ENCODE measurements at regions not wholly inside any gene's neighbourhood (a gene's known extent, or its start where the extent isn't known, plus 50 kb on each side); places are given as distances from the start of the nearest gene placed in this dataset.

DNA sequence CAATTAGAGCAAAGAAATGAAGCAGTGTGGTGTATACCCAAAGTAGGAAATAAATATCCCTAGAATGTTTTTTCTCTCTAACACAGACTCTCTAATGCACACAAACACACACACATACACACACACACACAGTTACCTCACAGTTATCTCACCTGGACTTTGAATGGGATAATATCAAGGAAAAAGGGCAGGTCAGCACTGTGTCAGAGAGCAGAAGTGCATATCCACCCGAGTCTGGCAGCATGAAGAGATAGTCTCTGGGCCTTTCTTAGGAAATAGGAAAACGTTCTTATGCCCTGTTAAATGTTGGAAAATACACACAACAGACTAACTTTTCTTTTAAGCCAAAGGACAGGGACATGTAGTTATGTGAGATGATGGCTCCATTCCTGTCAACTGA is 162.0 kb downstream of the COL6A3 start:
- DNase-seq = no peak

DNA sequence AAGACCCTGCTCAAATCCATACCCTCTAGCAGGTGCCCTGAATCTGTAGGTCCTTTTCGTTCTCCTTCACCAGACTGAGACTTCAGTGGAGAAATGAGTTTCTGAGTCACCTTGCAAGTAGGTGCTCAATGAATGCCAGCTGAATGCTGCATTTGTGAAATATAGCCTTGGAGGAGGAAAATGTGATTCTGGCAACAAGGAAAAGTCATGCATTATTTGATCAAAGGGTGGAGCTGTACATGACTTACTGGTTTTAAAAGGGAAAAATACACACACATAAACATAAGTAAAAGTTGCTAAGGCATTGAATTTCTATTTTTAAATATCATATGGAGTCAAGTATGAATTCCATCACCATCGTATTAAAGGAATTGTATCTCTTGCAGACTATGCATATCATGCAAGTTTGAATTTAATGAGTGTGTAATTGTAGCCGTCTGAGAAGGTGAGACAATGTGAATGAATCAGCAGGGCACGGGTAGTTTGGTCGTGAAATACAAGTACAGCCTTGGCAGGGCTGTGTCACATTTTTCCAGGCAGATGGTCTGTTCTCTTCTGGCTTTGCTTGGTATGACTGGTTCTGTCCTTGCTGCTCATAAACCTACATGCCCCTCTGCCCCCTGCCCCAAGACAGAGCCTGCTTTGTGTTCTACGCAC is 160.8 kb downstream of the COL6A3 start:
- DNase-seq = no peak

DNA sequence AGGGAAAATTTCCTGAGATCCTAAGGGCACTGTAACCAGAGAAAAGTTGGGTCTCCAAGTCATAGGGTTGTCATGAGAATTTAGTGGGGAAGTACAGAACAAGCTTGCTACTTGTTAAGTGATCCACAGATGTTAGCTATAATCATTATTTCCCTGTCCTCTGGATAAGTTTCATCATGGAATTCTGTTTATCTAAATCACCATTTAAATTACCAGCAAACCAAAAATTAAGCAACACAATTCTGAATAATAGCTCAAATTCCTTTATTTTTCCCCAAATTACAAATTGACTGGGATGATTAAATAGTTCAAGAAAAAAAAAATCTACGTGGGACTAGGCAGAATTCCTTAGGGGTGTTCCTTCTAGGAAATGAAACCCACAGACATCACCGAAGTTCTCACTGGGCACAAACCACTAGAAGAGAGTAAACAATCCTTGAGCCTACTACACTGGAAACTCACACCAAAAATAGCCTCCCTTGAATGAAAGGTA is 159.5 kb downstream of the COL6A3 start:
- no peak for DNase-seq

DNA sequence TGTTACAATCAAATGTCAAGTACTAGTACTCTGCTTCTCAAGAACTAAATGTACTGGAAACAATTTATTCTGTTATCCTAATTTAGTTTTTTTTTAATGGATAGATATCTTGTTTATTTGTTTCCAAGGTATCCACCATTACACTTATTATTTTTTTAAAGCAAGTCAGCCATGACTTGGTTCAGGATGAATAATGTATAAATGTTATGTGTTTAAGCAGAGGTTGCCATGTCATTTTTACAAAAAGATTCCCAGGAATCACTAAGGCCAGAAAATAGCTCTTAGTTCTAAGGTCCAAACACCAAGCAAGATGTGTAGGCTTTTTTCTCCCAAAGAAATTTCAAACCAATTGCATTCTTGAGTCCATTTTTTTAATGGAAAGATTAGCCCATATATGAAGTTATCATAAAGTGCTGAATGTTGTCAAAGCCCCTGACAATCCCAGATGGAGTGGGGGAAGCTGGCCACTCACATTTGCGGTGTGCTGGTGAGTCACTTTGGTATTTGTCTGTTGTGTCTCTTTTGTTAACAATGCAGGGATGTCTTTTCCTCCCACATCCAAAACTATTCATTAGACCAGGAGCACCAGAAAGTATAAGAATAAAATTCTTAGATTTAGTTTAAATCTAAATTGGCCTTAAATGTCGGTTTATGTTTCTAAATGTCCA is 158.9 kb downstream of the COL6A3 start:
- no peak for DNase-seq

DNA sequence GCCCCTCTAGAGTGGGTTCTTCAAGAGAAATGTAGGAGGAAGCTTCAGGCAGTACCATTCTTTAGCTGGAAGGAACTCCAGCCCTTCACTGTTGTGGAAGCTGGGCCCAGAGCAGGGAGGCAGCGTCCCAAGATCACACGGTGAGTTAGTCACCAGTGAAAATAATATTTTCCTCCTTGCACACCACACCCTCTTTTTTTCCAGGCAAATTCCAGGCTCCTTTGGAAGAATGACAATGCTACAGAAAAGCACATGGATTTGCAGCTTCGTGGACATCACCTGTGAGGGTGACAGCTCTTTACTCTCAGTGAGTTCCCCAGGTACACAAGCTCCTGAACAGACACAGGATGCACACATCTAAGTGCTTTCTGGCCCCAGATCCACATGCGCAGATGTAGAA is 157.1 kb downstream of the COL6A3 start:
- no peak for DNase-seq

DNA sequence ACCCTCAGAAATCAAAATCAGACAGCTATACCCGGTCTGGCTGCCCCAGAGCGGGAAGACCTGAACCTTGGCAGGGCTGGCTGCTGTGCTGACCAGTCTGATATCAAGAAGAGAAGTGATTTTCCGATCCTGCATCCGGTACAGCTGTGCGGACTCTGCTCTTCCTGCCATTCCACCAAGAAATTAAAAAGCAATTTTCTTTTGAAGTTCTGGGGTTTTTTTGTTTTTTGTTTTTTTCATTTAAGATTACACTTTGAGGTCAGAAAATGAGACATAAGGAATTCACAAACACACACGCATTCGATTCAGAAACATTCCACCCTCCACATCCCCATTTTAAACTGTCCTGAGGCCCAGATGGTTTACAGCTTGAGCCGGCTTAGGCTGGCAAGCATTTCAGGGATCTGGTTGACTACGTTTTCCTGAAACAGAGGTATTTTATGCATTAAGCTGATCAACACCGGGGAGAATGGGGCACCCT is 156.5 kb downstream of the COL6A3 start:
- no peak for DNase-seq

DNA sequence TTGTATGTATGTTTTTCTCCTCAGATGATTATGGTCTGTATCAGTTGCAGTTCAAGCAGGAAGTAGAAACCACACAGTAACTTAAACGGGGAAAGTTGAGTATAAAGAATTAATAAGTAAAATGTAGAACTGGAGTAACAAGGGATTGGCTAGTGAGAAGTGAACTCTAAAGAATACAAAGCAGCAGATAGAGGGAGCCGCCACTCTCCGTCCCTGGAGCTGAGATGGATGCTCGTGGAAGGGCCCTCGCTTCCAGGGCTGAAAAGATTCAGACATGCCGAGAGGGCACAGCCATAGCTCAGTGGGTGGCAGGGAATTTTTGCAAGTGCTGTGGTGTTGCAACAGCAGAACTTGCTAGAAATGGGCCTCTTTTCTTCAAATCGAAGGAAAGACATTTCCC is 155.8 kb downstream of the COL6A3 start:
- DNase-seq = no peak

DNA sequence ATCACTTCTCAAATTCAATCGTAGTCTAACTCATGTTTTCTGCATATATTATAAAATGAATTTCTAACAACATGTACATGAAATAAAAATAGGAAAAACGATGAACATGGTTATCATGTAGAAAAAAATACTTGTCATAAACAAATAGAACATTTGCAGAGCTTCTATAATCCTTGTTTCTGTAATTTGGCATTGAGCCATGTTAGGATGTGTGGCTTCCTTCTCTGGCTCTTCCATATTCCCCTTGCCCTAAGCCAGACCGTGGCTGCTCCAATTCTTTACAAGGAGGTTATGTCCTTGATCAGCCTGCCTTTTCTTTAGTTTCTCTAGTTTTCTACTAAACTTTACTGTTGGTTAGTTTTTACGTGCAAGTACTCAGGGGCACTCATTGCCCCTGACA is 155.3 kb downstream of the COL6A3 start:
- no peak for DNase-seq

DNA sequence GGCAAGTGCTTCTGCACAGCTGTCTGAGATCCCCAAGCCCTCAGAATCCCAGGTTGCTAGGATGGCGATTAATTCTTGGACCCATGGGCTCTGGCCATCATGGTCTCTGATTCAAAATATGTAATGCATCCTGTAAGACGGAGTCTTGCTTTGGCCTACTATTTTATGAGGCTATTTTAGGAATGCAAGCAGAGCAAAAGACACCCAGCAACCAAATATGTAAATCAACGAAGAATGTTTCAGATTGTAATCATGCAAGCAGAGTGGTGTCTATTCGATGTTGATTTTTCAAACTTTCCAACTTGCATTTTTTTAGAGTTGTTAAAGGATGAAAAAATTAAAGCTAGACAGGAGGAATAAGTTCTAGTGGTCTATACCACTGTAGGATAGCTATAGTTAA is 154.8 kb downstream of the COL6A3 start:
- DNase-seq = no peak

DNA sequence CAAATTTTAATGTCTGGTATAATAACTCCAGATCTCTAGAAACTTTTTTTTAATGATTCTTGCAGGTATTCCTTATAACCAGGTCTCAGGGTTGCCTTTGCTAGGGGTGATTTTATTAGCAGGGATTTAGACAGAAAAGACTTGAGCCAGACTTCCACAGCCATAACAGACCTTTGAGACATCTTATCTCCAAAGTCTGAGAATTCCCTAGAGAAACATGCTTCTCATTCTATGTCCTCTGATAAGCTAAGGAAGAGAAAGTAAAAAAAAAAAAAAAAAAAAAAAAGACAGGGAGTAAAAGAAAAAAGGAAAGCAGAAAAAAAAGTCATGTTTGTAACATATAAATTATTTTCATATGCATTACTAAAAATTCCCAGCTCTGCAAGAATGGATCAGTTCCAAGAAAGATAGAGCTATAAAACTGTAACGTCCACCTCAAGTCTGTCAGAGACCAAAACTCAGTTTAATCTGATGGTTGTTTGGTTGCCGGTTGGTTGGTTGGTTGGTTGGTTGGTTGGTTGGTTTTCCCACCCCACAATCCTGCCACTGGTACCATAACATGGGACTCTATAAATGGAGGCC is 153.8 kb downstream of the COL6A3 start:
- no peak for DNase-seq

DNA sequence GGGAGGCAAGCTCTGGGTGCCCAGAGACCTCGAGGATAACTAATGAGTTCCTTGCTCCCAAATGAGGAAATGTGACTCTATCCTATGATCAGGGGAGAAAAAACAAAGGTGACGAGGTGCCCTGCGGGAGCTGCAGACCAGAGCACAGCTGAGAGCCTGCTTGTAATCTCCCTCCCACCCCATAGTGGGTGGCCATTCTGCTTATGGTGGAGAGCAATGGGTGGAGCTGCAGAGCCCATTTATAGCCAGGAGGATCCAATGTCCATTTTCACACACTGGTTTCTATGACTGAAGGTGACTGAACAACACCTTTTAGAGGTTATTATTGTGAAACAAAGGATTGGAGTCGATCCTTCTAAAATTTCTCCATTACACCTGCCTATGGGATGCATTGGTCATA is 153.3 kb downstream of the COL6A3 start:
- DNase-seq = no peak

DNA sequence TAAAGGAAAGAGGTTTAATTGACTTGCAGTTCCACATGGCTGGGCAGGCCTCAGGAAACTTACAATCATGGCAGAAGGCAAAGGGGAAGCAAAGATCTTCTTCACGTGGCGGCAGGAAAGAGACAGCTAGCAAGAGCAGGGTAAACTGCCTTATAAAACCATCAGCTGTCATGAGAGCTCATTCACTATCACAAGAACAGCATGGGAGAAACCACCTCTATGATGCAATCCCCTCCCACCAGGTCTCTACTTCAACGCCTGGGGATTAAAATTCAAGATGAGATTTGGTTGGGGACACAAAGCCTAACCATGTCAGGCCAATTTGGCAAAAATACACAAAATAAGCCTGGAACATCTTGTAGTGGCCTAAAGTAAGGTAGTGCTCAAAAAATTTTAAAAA is 152.6 kb downstream of the COL6A3 start:
- no peak for DNase-seq

DNA sequence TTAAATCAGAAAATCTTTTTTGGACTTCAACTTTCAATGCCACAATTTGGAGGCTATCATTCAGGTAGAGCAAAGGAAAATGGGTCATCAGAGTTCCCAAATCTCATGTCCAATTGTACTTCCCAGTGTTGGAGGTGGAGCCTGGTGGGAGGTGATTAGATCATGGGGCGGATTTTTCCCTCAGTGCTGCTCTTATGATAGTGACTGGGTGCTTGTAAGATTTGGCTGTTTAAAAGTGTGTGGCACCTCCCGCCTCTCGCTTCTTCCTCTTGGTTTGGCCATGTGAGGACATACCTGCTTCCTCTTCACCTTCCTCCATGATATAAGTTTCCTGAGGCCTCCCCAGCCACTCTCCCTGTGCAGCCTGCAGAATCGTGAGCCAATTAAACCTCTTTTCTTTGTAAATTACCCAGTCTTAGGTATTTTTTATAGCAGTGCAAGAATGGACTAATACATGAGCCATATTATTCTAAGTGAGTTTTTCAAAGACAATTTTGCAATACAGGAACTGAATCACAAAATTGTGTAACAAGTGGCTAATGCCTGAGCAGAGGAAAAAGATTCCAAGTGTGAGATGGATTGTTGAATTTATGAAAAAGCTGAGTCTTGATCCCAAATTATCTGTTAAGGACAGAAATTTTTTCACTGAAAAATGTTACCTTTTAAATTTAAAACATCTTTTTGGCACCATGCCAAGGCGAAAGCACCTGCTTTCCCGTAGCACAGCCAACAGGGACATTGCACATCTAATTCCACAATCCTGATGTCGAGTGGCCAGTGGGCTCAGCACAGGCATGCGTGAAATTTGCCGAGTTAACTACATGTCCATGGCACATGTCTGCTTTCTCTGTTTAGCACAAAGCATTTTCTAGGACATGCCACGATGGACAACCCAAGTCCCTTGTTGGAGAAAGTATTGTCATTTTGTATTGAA is 150.9 kb downstream of the COL6A3 start:
- no peak for DNase-seq

DNA sequence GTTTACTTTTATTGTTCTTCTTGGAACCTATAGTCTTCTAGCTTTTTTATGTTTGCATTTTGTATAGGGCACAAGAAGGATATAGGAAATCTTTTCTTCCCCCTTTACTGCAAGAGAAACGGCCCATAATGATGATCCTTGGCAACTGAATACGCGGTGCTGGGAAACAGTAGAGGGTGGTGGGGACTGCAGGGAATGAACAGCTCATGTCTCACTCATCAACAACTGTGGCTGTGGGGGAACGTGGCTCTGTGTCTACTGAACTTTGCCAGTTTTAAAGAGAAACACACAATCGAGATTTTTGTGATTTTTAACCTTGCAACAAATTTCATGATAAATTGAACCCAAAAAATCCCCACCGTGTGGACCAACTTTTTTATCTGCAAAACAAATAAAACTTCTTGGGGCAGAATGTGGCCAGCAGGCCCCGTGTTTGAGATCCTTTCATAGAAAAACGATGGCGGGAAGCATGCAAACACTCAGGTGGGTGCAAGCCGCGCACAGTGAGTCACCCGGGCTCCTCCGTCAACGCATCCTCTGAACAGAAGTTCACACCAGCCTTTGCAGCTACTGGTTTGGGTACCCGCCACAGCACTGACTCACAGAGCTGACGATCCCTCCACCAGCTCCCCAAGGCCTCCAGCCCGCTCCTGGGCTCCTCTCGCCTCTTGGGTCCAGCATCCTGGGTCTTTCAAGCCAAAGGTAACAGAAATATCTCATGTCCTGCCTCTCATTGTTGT is 149.3 kb downstream of the COL6A3 start:
- no peak for DNase-seq

DNA sequence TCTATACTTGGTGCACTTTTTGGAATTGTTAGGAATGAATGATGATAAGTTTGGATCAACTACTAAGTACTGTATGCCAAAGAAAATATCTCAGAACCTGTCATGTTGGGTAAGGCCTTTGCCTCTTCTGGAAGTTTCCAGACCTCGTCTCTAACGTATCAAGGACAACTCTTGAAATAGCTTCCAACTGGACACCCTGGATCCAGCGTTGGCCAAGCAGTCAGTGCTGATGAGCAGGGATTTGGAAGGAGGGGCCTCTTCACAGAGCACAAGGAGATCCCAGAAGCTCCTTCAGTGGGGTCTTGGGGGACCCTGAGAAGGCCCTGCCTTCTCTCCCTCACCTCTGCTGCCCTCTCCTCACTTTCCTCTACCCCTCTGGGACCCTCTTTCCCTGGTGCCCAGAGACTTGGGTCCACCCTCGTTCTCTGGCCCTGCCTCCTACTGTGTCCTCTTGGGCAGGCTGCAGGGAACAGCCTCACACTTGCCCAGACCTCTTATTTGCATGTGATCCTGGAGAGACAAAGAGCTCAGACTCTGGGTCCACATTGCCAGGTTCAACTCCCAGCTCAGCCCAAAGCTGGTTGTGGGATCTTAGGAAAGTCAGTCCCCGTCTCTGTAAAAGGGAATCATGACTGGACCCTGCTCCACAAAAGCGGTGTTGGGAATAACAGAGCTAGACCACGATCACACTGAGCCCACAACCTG is 145.8 kb downstream of the COL6A3 start:
- DNase-seq = no peak

DNA sequence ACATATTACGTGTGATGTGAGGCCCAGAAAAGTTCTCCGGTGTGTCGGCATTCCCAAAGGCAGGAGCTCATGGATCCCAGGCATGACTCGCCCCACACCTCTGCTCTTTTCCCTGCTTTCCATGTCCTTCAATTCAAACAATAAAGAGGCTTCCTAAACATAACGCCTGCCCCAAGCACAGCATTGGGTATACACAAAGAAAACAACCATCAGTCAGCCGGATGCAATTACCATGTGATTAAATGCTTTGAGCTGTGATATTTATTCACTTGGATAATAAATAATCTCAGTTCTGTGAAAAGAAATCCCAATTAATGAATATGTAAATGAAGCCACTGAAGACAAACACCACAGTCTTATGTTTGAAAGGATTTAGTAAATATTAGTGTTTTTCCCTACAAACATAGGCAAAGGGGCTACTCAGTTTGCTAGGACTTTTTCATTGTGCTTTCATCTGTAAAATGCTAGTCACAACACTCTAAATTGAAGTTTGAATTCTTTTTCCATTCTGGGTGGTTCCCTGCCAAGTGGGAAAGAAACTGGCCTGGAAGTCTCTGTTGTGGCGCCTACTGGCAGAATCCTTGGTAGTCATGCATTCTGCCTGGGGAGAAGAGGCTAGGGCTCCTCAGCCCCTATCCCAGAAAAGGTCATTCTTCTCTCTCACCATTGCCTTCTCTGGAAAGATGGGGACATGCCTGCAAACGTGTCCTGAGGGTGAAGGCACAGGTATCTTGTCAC is 144.7 kb downstream of the COL6A3 start:
- DNase-seq = no peak

DNA sequence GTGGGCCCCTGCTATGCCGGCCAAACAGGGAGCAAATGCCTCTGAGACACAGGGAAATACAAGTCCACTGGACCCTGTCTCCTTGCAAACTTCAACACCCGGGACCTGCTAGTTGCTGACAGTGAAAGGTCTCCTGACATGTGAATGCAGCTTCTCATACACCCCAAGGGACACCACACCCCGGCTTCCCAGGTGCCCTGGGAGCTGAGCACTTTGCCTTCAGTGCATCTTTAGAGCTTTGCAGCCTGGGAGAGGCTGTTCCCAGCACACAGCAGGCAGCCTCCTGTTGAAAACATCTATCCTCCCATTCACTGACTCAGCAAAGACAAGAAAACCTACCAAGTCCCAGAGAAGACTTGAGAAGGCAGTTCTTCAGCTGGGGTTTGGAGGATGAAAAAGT is 143.4 kb downstream of the COL6A3 start:
- no peak for DNase-seq

DNA sequence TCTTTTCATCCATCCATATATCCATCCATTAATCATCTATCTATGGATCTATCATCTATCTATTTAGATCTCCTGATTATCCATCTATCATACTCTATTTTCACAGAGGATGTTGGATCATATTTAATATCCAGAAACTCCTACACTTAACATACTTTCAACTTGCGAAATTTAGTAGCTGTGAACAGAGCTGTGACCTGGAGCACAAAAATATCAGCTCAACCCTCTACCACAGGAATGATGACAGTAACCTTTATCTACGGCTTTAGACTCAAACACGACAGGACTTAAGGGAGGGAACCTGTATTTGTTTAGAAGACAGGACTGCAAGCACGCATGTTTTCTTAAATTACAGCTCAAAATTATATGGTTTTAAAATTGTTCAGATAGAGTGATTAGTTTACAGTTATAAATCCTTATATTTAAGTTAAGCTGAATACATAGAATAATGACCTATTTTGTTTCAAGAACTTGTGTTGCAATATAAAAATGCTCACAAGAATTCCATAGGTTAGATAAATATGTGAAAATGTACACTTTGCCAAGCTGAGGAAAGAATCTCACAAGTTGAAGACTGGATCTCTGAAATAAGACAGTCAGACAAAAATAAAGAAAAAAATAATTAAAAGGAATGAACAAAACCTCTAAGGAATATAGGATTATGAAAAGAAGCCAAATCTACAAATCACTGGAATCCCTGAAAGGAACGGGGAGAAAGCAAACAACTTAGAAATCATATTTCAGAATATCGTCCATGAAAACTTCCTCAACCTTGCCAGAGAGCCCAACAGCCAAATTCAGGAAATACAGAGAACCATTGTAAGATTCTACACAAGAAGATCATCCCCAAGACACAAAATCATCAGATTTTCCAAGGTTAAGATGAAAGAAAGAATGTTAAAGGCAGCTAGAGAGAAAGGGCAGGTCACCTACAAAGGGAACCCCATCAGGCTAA is 142.0 kb downstream of the COL6A3 start:
- no peak for DNase-seq
